ENCODE measurements at regions not wholly inside any gene's neighbourhood (a gene's known extent, or its start where the extent isn't known, plus 50 kb on each side); places are given as distances from the start of the nearest gene placed in this dataset.

DNA sequence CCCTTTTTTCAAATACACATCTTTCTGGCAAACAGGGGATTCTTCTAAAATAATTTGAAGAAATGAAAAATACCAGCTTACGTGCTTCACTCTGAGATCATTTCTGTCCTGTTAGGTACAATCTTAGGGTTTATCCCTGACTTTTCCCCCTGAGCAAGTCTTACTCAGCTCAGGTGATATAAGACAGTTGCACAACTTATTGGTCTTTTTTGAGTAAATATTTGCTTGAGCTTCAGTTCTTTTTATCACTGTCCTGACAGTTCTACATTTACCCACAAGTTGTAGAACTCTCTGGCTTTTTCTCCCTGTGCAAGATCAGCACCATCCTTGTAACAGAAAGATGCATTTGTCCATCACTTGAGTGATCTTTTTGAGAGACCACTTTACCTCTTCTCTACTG is 84.9 kb downstream of the MID1IP1 start:
- no peak for DNase-seq (ENCODE audit: low read depth)
- H3K4me3 ChIP-seq (ENCODE audit: low read depth, low read length) = no peak overlapping the region
- TF ChIP-seq, protein P1, sequence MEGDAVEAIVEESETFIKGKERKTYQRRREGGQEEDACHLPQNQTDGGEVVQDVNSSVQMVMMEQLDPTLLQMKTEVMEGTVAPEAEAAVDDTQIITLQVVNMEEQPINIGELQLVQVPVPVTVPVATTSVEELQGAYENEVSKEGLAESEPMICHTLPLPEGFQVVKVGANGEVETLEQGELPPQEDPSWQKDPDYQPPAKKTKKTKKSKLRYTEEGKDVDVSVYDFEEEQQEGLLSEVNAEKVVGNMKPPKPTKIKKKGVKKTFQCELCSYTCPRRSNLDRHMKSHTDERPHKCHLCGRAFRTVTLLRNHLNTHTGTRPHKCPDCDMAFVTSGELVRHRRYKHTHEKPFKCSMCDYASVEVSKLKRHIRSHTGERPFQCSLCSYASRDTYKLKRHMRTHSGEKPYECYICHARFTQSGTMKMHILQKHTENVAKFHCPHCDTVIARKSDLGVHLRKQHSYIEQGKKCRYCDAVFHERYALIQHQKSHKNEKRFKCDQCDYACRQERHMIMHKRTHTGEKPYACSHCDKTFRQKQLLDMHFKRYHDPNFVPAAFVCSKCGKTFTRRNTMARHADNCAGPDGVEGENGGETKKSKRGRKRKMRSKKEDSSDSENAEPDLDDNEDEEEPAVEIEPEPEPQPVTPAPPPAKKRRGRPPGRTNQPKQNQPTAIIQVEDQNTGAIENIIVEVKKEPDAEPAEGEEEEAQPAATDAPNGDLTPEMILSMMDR (conservative IDR thresholded peaks at IDR 0.05; ENCODE audit: low read depth, low read length) = no peak

- TF ChIP-seq, protein P1 (conservative IDR thresholded peaks at IDR 0.05; ENCODE audit: low read depth, low read length) = no peak
- DNase-seq (ENCODE audit: low read depth) = no peak
Measured at GRCh38 chrX:38887222-38887621, 86.0 kb downstream of the MID1IP1 start.

DNA sequence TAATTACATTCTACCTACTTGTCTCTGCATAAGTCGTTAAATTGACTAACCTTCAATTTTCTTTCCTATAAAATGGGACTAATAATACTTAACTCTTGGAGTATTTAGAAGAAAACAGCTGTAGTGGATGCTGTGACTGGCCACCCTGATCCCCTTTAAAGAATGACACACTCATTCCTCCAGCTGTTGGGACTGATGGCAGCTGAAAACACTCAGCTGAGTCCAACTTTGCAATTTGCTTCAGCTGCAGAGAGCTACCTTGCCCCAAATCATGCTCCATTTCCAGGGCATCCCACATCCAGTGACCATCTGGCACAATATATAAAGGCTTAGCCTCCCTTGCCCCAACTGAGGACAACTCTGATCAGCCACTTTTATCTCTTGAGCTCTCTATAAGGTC is 89.1 kb downstream of the MID1IP1 start:
- no peak for DNase-seq (ENCODE audit: low read depth)
- TF ChIP-seq, protein P1 (conservative IDR thresholded peaks at IDR 0.05; ENCODE audit: low read depth, low read length) = no peak

More at GRCh38 chrX:38887222-38887621, 86.0 kb downstream of the MID1IP1 start:
- H3K4me3 ChIP-seq (ENCODE audit: low read depth, low read length) = no peak overlapping the region

DNA sequence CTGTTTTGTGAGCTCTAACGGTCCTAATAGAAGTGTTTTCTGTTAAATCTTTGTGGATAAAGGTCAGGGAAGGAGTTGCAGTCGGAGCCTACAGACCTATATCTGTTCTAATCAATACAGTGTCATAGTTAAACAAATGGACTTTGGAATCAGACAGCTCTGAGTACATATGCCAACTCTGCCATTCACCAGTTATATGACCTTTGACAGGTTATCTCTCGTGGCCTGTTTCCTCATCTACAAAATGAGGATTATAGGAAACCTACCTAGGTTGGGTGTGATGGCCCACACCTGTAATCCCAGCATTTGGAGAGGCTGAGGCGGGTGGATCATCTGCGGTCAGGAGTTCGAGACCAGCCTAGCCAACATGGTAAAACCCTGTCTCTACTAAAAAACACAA is 89.7 kb downstream of the MID1IP1 start:
- no peak for DNase-seq (ENCODE audit: low read depth)
- no peak overlapping the region for H3K4me3 ChIP-seq (ENCODE audit: low read depth, low read length)
- TF ChIP-seq, protein P1 (conservative IDR thresholded peaks at IDR 0.05; ENCODE audit: low read depth, low read length) = no peak

More for the DNA sequence above, 89.1 kb downstream of the MID1IP1 start:
- no peak overlapping the region for H3K4me3 ChIP-seq (ENCODE audit: low read depth, low read length)

DNA sequence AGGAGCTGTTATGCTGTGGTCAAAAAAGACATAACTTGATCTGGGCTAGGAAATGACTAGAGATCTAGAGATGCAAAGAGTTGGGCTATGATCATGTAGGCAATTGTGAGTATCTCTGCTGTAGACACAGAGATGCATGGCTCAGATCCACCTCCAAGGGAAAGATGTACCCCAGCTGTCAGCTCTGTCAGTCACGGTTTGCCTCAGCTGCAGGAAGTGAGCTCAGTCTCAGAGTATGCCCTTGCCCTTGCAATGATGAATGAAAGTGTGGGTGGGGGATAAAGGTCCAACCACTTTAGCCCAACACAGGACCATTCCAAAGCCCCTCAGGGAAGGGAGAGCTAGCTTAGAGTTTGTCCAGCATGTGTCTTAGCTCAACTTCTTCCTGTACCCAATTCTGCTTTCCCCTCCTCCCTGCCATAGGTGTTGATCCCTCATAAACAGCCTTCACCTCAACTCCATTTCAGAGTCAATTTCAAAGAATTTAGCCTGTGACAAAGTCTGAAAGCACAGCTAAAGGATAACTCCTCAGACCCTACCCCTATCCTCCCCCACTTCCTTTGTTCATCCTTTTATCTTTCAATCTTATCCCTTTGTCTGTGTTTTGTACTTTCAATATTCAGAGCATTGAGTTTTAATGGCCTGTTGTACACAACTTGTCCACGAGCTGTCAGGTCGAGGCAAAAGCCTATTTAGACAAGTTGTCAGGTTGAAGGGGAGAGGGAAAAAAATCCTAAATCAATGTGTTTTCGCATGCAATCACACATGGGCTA is 90.6 kb downstream of the MID1IP1 start:
- TF ChIP-seq, protein P1 (conservative IDR thresholded peaks at IDR 0.05; ENCODE audit: low read depth, low read length) = no peak
- H3K4me3 ChIP-seq (ENCODE audit: low read depth, low read length) = no peak overlapping the region
- no peak for DNase-seq (ENCODE audit: low read depth)

GRCh38 chrX:38893441-38893840 is 92.2 kb downstream of the MID1IP1 start:
- TF ChIP-seq, protein P1 (conservative IDR thresholded peaks at IDR 0.05; ENCODE audit: low read depth, low read length) = no peak
- DNase-seq (ENCODE audit: low read depth) = no peak
- no peak overlapping the region for H3K4me3 ChIP-seq (ENCODE audit: low read depth, low read length)

- TF ChIP-seq, protein P1 (conservative IDR thresholded peaks at IDR 0.05; ENCODE audit: low read depth, low read length) = no peak
- DNase-seq (ENCODE audit: low read depth) = no peak
- H3K4me3 ChIP-seq (ENCODE audit: low read depth, low read length) = no peak overlapping the region
Measured at GRCh38 chrX:38895775-38896174, 94.5 kb downstream of the MID1IP1 start.
